GM13977 (cell line): ENCODE measurements at regions not wholly inside any gene's neighbourhood (a gene's known extent, or its start where the extent isn't known, plus 50 kb on each side); places are given as distances from the start of the nearest gene placed in this dataset.
"Not testable (repeated sequence)": the region's sequence is repeated elsewhere in the genome, so short reads cannot be mapped to it uniquely, and the experiment has no call there.

ENCODE experiments used
- DNase-seq: peaks from one replicate; pipeline ENCODE4 v3.0.0; 2012; ENCODE audit warnings: low spot score
- CTCF ChIP-seq: IDR thresholded peaks from 2 replicates; pipeline ENCODE4 v1.5.1; 2012; ENCODE audit warnings: mild to moderate bottlenecking, control low read depth; ENCODE audit not compliant: insufficient read depth; ENCODE audit errors: extremely low read depth, missing control alignments
- in situ Hi-C: fragments of 300-500 bp; cut with MboI; formaldehyde crosslinking; loops from one replicate; pipeline ENCODE4 v1.12.0; 2022; ENCODE audit warnings: low sequenced_read_pairs, low pct_unique_long_range_greater_than_20kb, mixed read lengths, inconsistent platforms; ENCODE audit not compliant: unreplicated experiment

- DNase-seq = no peak
- in situ Hi-C loops = no loop called here
- TF ChIP-seq CTCF = no peak
Measured at GRCh38 chr19:29045679-29046254, 167.2 kb downstream of the UQCRFS1 start.

- no peak for DNase-seq
- in situ Hi-C loops = no loop called here
- TF ChIP-seq CTCF = no peak
Measured at GRCh38 chr19:29044037-29044436, 168.9 kb downstream of the UQCRFS1 start.

- TF ChIP-seq CTCF = no peak
- in situ Hi-C loops = no loop called here
Measured at GRCh38 chr19:29042450-29042849, 170.5 kb downstream of the UQCRFS1 start.

GRCh38 chr19:29040951-29041350 is 172.0 kb downstream of the UQCRFS1 start:
- in situ Hi-C loops = no loop called here
- no peak for DNase-seq
- no peak for TF ChIP-seq CTCF

More at GRCh38 chr19:29042450-29042849, 170.5 kb downstream of the UQCRFS1 start:
- no peak for DNase-seq

- DNase-seq = no peak
- TF ChIP-seq CTCF = no peak
- in situ Hi-C loops = no loop called here
Measured at GRCh38 chr19:29040292-29040691, 172.7 kb downstream of the UQCRFS1 start.

GRCh38 chr19:29039036-29039435 is 173.9 kb downstream of the UQCRFS1 start:
- in situ Hi-C loops, DNase-seq: not testable (repeated sequence)

- in situ Hi-C loops = no loop called here
- DNase-seq = no peak
- no peak for TF ChIP-seq CTCF
Measured at GRCh38 chr19:29031216-29031615, 181.7 kb downstream of the UQCRFS1 start.
